ENCODE measurements at regions not wholly inside any gene's neighbourhood (a gene's known extent, or its start where the extent isn't known, plus 50 kb on each side); places are given as distances from the start of the nearest gene placed in this dataset.

GRCh38 chr12:89781946-89782550 lies 73.4 kb upstream of the ATP2B1 start:
- CTCF ChIA-PET, result interaction anchor here (0.7 to 1.2 kb wide), 4 partner anchors 54 to 321 kb away, joined by 3 read pairs; no protein-coding TSS in a partner anchor
- Histone ChIP-seq H3K4me3 (ENCODE audit: low read depth, low read length) (no peak overlapping the region), H3K27me3 (ENCODE audit: control insufficient read depth, insufficient read depth, low read length) (no peaks in the 10 kb centered on the region), H3K36me3 (ENCODE audit: control insufficient read depth, insufficient read depth, low read length) (no peaks in the 10 kb centered on the region)
- TF ChIP-seq, protein P1, sequence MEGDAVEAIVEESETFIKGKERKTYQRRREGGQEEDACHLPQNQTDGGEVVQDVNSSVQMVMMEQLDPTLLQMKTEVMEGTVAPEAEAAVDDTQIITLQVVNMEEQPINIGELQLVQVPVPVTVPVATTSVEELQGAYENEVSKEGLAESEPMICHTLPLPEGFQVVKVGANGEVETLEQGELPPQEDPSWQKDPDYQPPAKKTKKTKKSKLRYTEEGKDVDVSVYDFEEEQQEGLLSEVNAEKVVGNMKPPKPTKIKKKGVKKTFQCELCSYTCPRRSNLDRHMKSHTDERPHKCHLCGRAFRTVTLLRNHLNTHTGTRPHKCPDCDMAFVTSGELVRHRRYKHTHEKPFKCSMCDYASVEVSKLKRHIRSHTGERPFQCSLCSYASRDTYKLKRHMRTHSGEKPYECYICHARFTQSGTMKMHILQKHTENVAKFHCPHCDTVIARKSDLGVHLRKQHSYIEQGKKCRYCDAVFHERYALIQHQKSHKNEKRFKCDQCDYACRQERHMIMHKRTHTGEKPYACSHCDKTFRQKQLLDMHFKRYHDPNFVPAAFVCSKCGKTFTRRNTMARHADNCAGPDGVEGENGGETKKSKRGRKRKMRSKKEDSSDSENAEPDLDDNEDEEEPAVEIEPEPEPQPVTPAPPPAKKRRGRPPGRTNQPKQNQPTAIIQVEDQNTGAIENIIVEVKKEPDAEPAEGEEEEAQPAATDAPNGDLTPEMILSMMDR (IDR thresholded peaks at IDR 0.05; ENCODE audit: insufficient read depth, low read depth, low read length), result no peak
- POLR2A ChIA-PET, result no interaction called here
- no peak for DNase-seq (ENCODE audit: low read depth)

GRCh38 chr12:89781156-89781555 lies 72.5 kb upstream of the ATP2B1 start:
- Histone ChIP-seq H3K4me3 (ENCODE audit: low read depth, low read length) (no peak overlapping the region), H3K27me3 (ENCODE audit: control insufficient read depth, insufficient read depth, low read length) (no peaks in the 10 kb centered on the region), H3K36me3 (ENCODE audit: control insufficient read depth, insufficient read depth, low read length) (no peaks in the 10 kb centered on the region)
- no peak for DNase-seq (ENCODE audit: low read depth)
- TF ChIP-seq, protein P1 (IDR thresholded peaks at IDR 0.05; ENCODE audit: insufficient read depth, low read depth, low read length), result no peak
- CTCF ChIA-PET, result interaction anchor here (1.0 to 1.2 kb wide), 2 partner anchors 53 to 322 kb away, joined by 3 read pairs; no protein-coding TSS in a partner anchor
- POLR2A ChIA-PET, result no interaction called here

DNA sequence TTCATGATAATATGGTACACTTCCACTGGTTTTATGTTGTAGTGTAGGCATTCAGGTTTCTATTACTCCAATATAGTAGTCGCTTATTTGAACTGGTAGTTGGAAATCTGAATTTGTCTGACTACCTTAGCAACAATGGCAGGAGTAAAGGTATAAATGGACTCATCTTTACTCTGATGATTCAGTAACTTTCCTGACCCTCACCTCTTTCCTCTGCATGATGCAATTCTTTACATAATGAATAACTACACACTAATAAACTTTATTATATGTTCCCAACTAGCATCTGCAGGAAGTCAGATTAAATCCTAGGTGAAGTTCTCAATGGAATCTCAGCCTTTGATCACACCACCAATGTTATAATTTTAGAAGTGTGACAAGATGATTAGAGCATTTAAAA lies 70.5 kb upstream of the ATP2B1 start:
- ChIA-PET POLR2A (no interaction called here), CTCF (no interaction called here)
- H3K4me3 ChIP-seq (ENCODE audit: low read depth, low read length), result no peak overlapping the region
- TF ChIP-seq, protein P1 (IDR thresholded peaks at IDR 0.05; ENCODE audit: insufficient read depth, low read depth, low read length), result no peak
- H3K27me3 ChIP-seq (ENCODE audit: control insufficient read depth, insufficient read depth, low read length), result no peaks in the 10 kb centered on the region
- no peak for DNase-seq (ENCODE audit: low read depth)
- H3K36me3 ChIP-seq (ENCODE audit: control insufficient read depth, insufficient read depth, low read length), result no peaks in the 10 kb centered on the region

DNA sequence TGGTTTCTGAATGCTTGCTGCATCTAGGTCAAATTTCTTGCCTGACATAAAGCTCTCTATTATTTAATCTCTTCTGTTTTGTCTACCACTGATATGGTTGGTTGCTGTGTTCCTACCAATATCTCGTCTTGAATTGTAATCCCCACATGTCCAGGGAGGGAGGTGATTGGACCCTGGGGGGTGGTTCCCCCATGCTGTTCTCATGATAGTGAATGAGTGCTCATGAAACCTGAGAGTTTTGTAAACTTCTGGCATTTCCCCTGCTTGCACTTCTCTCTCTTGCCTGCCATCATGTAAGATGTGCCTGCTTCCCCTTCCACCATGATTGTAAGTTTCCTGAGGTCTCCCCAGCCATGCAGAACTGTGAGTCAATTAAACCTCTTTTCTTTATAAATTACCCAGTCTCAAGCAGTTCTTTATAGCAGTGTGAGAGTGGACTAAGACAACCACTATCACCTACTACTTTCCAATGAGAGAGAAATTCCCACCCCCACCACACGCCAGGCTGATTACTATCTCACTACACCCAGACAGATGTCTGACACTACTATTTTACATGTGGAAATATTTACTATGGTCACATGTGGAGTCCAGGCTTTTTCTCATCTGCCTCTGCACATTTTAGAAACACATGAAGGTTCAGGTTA lies 69.2 kb upstream of the ATP2B1 start:
- ChIA-PET CTCF (no interaction called here), POLR2A (no interaction called here)
- TF ChIP-seq, protein P1 (IDR thresholded peaks at IDR 0.05; ENCODE audit: insufficient read depth, low read depth, low read length), result no peak

DNA sequence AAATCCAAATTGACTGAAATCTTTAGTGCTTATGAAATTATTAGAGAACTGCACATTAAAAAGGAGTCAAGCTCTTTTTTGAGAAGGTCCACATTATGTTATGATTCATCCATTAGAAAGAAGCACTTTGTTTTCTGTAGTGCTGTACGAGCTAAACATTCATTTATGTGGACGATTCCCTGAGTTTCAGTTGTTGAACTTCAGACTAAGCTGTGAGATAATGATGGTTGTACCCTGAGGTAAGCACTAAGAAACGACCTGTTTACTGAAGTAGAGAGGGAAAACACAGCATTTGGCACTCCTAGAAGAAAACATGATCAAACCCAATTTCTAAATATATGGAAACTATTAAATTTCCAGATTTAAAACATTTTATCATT lies 67.3 kb upstream of the ATP2B1 start:
- TF ChIP-seq, protein P1 (IDR thresholded peaks at IDR 0.05; ENCODE audit: insufficient read depth, low read depth, low read length), result no peak
- no peaks in the 10 kb centered on the region for H3K36me3 ChIP-seq (ENCODE audit: control insufficient read depth, insufficient read depth, low read length)
- DNase-seq (ENCODE audit: low read depth), result no peak
- no peak overlapping the region for H3K4me3 ChIP-seq (ENCODE audit: low read depth, low read length)
- H3K27me3 ChIP-seq (ENCODE audit: control insufficient read depth, insufficient read depth, low read length), result no peaks in the 10 kb centered on the region
- ChIA-PET POLR2A (interaction anchor here (0.5 kb wide), 1 partner anchor 19 kb away, joined by 4 read pairs; no protein-coding TSS in a partner anchor), CTCF (interaction anchor here (0.8 to 1.6 kb wide), 2 partner anchors 13 to 70 kb away, joined by 3 to 4 read pairs; no protein-coding TSS in a partner anchor)

More for the DNA sequence above, 69.2 kb upstream of the ATP2B1 start:
- Histone ChIP-seq H3K27me3 (ENCODE audit: control insufficient read depth, insufficient read depth, low read length) (no peaks in the 10 kb centered on the region), H3K36me3 (ENCODE audit: control insufficient read depth, insufficient read depth, low read length) (no peaks in the 10 kb centered on the region), H3K4me3 (ENCODE audit: low read depth, low read length) (no peak overlapping the region)
- DNase-seq (ENCODE audit: low read depth), result no peak

Data from BJ (cell line).